ENCODE measurements at regions not wholly inside any gene's neighbourhood (a gene's known extent, or its start where the extent isn't known, plus 50 kb on each side); places are given as distances from the start of the nearest gene placed in this dataset.

DNA sequence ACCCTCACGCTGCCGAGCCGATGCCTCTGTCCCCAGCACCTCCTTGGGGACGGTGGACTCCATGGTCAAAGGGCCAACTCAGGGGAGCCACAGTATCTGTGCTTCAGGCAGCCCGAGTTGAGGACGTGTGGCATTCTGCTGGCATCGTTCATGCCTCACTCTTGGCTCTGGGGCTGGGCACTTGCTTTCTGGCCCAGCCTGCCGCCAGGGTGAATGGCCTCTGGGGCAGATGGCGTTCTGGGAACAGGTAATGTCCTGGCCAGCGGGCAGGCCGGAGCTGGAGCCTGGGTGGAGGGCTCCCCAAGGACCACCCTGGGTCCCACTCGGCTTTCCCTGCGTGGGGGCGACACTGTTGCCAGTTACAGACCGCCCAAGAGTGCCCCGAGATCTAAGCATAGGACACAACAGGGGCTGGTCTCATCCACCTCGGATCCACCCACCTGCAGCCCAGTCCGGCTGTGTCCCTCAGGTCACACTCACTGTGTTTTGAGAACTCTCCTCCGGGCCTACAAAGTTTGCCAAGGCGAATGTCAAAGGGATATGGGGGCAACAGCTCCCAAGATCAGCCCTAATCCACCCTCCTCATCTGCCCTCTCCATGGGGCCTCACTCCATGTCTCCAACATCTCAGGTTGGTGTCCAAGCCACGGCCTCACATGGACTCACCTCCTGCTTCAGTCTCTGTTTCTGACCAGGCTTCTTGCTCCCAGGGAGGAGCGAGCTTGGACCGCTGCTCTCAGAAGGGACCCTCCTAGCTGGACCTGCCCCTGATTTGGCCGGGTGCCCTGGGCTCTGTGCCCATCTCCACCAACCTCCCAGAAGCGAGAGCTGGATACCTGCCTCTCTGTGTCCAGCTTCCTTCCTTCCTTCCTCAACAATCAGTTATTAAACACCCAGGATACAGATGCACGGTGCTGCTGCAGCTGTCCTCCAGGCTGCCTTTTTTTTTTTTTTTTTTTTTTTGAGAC is 60.8 kb downstream of the TMEM235 start:
- no peaks in the 10 kb centered on the region for H3K9me3 Mint-ChIP-seq
- CTCF ChIA-PET, result interaction anchor here (0.8 to 3.6 kb wide), 2 partner anchors 42 to 120 kb away, joined by 3 to 20 read pairs; no protein-coding TSS in a partner anchor
- POLR2A ChIA-PET, result interaction anchor here (0.5 kb wide), 1 partner anchor 15 kb away, joined by 3 read pairs; no protein-coding TSS in a partner anchor
- peak overlapping the region; percentile 53; the same call in 1 of the 2 replicates for H3K27ac Mint-ChIP-seq
- no peaks in the 10 kb centered on the region; the same call in 1 of the 2 replicates for H3K27me3 Mint-ChIP-seq (ENCODE audit: low read depth)
- H3K4me3 Mint-ChIP-seq, result no peak overlapping the region
- TF ChIP-seq, protein P1, sequence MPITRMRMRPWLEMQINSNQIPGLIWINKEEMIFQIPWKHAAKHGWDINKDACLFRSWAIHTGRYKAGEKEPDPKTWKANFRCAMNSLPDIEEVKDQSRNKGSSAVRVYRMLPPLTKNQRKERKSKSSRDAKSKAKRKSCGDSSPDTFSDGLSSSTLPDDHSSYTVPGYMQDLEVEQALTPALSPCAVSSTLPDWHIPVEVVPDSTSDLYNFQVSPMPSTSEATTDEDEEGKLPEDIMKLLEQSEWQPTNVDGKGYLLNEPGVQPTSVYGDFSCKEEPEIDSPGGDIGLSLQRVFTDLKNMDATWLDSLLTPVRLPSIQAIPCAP (CRISPR knock-in tag; IDR thresholded peaks at IDR 0.05), result no peak
- TF ChIP-seq ZNF263 (CRISPR knock-in tag; IDR thresholded peaks at IDR 0.05; ENCODE audit: low read depth) (no peak), ZNF425 (CRISPR knock-in tag; conservative IDR thresholded peaks at IDR 0.05) (no peak), HMGXB4 (CRISPR knock-in tag; IDR thresholded peaks at IDR 0.05) (no peak), FOXJ3 (CRISPR knock-in tag; IDR thresholded peaks at IDR 0.05; ENCODE audit: borderline replicate concordance) (no peak)
- TF ChIP-seq, protein P2, sequence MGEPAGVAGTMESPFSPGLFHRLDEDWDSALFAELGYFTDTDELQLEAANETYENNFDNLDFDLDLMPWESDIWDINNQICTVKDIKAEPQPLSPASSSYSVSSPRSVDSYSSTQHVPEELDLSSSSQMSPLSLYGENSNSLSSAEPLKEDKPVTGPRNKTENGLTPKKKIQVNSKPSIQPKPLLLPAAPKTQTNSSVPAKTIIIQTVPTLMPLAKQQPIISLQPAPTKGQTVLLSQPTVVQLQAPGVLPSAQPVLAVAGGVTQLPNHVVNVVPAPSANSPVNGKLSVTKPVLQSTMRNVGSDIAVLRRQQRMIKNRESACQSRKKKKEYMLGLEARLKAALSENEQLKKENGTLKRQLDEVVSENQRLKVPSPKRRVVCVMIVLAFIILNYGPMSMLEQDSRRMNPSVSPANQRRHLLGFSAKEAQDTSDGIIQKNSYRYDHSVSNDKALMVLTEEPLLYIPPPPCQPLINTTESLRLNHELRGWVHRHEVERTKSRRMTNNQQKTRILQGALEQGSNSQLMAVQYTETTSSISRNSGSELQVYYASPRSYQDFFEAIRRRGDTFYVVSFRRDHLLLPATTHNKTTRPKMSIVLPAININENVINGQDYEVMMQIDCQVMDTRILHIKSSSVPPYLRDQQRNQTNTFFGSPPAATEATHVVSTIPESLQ (CRISPR knock-in tag; IDR thresholded peaks at IDR 0.05), result no peak
- ATAC-seq, result no peak
- H3K36me3 Mint-ChIP-seq, result no peaks in the 10 kb centered on the region
- no peak for DNase-seq (ENCODE audit: low spot score)
- H3K4me1 Mint-ChIP-seq, result peaks cover 2% of the 10 kb centered on the region

- Mint-ChIP-seq H3K4me3 (no peak overlapping the region), H3K27ac (no peak overlapping the region), H3K27me3 (ENCODE audit: low read depth) (no peaks in the 10 kb centered on the region; the same call in 1 of the 2 replicates), H3K9me3 (no peaks in the 10 kb centered on the region), H3K4me1 (peaks cover 2% of the 10 kb centered on the region), H3K36me3 (no peaks in the 10 kb centered on the region)
- POLR2A ChIA-PET, result no interaction called here
- ATAC-seq (no peak), DNase-seq (ENCODE audit: low spot score) (no peak)
- CTCF ChIA-PET, result interaction anchor here (3.6 kb wide), 1 partner anchor 40 kb away, joined by 20 read pairs; no protein-coding TSS in a partner anchor
- TF ChIP-seq FOXK1 (CRISPR knock-in tag; IDR thresholded peaks at IDR 0.05) (no peak), FOXP1 (CRISPR knock-in tag; IDR thresholded peaks at IDR 0.05; ENCODE audit: borderline replicate concordance) (no peak), IRF2 (CRISPR knock-in tag; IDR thresholded peaks at IDR 0.05; ENCODE audit: borderline replicate concordance, low read depth) (no peak), ARID4B (CRISPR knock-in tag; IDR thresholded peaks at IDR 0.05; ENCODE audit: borderline replicate concordance) (no peak), HMGA2 (CRISPR knock-in tag; IDR thresholded peaks at IDR 0.05) (no peak), NFYB (CRISPR knock-in tag; conservative IDR thresholded peaks at IDR 0.05; ENCODE audit: low read depth) (no peak), GABPB1 (CRISPR knock-in tag; IDR thresholded peaks at IDR 0.05) (no peak), ATF1 (CRISPR knock-in tag; IDR thresholded peaks at IDR 0.05) (no peak), SMAD3 (CRISPR knock-in tag; IDR thresholded peaks at IDR 0.05; ENCODE audit: borderline replicate concordance) (no peak), ZNF138 (CRISPR knock-in tag; conservative IDR thresholded peaks at IDR 0.05) (no peak)
- TF ChIP-seq, protein P2 (CRISPR knock-in tag; IDR thresholded peaks at IDR 0.05), result no peak
- TF ChIP-seq, protein P3, sequence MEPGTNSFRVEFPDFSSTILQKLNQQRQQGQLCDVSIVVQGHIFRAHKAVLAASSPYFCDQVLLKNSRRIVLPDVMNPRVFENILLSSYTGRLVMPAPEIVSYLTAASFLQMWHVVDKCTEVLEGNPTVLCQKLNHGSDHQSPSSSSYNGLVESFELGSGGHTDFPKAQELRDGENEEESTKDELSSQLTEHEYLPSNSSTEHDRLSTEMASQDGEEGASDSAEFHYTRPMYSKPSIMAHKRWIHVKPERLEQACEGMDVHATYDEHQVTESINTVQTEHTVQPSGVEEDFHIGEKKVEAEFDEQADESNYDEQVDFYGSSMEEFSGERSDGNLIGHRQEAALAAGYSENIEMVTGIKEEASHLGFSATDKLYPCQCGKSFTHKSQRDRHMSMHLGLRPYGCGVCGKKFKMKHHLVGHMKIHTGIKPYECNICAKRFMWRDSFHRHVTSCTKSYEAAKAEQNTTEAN (CRISPR knock-in tag; IDR thresholded peaks at IDR 0.05), result no peak
Measured at GRCh38 chr17:78290721-78291120, 59.3 kb downstream of the TMEM235 start.
